NCI-H748 (cell line): ENCODE measurements at regions not wholly inside any gene's neighbourhood (a gene's known extent, or its start where the extent isn't known, plus 50 kb on each side); places are given as distances from the start of the nearest gene placed in this dataset.

Experiments used
- DNase-seq: peaks from one replicate; lab custom pipeline; 2025; ENCODE audit not compliant: unreplicated experiment; lab: John Stamatoyannopoulos, UW

DNA sequence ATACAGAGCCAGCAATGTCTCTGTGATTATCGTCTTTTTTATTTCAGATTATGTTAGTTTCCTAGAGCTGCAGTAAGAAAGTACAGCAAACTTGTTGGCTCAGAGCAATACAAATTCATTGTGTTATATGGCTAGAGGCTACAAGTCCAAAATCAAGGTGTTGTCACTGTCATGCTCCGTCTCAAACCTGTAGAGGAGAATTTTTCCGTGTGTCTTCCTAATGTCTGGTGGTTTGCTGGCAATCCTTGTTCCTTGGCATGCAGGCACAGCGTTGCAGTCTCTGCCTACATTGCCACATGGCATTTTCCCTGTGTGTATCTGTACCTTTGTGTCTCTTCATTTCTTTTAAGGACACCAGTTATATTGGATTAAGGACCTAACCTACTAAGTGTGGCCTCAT, 244.4 kb downstream of the LRRIQ3 start:
- no peak for DNase-seq

DNA sequence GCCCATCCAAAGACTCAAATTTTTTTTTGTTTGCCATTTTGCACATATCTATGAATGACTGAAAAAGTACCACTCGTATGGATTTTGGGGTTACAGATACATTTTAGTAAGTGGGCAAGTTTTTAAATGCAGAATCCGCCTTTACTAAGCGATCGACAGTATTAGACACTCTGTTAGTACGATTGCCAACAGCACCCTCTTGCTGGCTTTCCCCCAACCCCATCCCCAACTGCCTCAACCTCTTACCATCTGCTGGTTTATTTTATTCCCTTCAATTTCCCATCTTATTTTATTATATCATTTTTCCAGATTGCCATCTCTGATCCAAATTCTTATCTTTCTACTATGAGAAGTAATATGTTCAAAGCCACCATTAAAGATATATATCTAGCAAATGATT, 244.8 kb downstream of the LRRIQ3 start:
- no peak for DNase-seq

DNA sequence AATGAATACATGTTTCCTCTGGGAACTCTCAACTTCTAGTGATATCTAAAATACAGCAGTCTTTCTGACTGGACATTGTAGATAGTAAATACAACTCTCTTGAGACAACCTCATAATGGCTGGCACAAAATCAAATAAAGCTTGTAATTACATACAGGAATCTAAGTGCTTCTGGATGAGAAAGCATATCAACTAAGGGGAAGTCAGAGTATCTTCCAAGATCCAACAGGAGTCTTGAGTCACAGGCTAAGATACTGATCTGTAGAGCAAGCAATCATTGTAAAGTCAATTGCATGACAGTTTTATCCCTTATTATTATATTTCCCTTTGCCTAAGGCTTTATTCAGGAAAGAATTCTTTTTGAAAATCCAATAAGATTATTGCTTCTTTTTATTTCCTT, 249.9 kb downstream of the LRRIQ3 start:
- DNase-seq, result no peak

DNA sequence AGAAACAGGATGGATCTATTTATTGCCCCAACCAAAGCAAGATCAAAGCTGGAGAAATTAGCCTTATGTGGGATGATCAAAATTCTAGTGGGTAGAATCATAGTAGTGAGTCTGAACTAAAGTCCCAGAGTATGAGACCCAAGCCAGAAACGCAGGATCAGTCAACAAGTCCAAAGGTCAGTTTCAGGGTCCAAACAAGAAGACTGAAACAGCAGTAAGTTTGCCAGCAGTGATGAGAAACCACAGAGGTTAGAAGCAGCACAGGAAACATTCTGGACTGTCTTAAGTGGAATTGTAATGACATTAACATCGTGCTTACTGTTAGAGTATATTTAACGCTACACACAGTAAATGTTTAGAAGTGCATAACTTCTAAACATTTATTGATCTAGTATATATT, 251.0 kb downstream of the LRRIQ3 start:
- no peak for DNase-seq

DNA sequence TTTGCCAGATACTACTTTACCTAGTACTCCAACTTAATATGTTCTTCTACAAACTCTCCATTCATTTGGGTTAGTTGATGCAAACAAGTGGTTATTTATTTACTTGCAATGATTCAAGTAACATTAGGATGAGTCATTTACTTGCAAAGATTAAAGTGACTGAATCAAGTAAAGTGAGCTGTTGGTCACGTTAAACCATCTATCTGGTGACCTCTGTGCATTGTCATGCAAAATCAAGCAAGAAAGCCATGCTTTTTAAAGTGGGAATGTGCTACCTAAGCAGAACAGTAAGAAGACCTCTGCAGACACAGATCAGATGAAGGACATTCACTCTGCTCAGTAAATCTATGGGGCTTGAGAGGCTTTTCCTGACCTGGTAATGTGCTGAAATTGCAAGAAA, 254.7 kb downstream of the LRRIQ3 start:
- DNase-seq, result no peak

DNA sequence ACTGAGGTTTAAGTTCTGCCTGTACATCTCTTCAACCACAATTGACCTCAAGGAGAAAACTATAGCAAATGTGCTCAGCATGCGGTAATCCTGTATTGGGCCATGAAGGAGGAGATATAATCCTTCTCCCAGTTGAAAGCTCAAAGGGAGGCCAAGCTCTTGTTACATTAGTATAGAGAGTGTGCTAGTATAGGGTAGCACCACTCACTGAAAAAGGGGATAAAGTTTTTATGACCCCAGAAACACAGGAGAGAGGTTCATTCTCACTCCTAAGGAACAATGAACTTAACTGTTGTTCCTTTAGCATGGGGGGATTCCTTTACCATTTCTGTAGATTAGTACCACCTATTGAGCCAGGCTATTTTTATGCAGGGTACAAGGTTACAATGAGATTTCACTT, 267.7 kb downstream of the LRRIQ3 start:
- DNase-seq, result no peak

DNA sequence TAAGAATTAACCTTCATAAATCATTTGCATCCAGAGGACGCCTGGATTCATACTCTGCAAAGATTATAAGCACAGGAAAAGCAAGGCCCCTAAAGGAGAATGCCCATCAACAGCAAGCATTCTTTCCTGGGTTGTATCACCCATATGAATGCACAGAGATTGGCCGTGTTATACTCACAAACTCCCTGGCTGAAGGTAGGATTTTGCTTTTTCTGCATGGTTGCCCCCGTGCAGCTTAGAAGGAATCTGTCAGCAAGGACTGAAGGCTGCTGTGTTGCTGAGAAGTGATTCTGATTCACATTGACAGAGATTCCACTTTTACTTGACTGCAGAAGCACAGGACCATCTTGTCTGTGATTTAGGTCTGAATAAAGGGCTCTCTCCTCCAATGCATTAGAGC, 283.0 kb downstream of the LRRIQ3 start:
- no peak for DNase-seq

DNA sequence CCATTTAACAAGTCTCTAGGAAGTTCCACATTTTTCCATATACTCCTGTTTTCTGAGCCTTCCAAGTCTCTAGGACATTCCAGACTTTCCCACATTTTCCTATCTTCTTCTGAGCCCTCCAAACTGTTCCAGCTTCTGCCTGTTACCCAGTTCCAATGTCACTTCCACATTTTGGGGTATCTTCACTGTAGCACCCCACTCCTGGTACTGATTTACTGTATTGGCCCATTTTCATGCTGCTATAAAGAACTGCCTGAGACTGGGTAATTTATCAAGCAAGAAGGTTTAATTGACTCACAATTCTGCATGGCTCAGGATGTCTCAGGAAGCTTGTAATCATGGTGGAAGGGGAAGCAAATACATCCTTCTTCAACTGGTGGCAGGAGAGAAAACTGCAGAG, 285.0 kb downstream of the LRRIQ3 start:
- DNase-seq, result no peak

DNA sequence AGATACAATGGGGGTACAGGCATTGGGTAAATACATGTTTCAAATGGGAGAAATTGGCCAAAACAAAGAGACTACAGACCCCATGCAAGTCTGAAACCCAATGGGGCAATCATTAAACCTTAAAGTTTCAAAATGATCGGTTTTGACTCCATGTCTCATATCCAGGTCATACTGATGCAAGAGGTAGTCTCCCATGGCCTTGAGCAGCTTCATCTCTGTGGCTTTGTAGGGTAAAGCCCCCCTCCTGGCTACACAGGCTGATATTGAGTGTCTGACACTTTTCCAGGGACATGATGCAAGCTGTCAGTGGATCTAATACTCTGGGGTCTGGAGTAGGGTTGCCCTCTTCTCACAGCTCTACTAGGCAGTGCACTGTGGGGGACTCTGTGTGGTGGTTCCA, 286.1 kb downstream of the LRRIQ3 start:
- DNase-seq, result no peak

DNA sequence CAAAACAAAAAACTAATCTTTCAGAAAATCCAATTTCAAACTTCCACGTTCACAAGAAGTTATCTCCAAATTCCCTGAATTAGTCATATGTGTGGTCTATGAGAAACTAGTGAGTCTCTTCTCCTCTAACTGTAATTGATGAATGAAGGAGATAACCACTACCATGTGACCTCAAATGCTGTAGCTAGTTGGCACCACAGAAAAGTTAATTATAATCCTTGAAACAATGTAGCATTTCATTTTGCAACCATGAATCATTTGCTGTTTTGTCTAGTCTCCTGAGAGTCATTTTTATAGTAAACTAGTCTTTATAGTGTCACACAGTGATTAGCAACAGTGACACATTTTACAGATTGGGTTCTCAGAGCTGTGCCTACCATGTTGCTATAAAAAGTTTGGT, 287.5 kb downstream of the LRRIQ3 start:
- DNase-seq, result no peak

DNA sequence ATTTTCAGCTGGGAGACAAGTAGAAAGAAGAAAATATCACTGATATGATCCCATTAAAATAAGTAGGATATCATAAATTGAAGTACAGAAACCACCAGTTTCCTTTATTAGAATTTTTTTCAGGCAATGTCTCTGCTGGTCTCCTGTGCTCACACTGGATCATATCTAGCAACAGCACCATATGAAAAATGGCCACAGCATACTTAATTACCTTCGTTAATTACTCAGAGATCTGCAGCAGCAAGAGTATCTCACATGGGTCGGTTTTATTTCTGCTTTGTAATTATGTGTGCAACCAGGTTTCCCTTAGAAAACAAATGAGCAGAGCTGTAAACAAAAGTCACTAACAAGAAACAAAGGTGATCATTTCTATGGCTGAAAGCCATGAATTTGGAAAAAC, 287.9 kb downstream of the LRRIQ3 start:
- no peak for DNase-seq

DNA sequence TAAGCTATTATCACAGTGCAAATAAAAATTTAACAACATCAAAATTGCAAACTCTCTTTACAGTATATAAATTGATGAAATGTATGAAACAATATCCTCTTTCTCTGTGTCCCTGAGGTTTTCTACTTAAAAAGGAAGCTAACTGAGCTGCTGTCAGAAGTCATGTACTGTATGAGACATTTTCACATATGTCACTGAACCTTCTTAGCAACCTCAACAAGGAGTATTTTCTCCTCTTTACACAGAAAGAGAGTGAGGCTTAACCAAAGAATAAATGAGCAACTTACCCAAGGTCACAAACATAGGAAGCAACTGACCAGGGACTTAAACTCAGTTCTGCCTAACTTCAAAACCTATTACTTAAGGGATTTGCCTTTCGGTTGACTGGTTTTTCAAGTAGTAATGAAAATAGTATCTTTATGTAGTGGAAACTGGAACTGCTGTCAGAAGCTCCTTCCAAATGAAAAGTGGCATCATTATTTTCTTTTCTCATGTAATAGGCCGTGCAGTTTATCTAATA, 288.9 kb downstream of the LRRIQ3 start:
- DNase-seq, result no peak

DNA sequence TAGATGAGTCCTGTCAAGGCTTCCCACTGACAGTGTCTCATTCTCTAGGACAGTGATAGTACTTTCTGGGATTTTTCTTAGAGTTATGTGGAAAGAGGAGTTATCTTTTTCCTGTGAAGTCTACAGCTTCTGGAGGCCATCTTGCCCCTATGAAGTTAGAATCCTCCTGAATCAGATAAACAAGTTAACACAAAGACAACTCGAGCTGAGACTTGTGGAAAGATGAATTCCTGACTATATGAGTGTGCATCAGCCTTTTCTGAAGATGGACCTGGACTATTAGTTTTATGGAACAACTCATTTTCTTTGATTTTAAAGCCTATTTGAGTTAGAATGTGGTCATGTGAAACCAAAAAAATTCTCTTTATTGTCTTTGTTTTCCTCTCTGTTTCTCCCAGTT, 290.9 kb downstream of the LRRIQ3 start:
- DNase-seq, result no peak

DNA sequence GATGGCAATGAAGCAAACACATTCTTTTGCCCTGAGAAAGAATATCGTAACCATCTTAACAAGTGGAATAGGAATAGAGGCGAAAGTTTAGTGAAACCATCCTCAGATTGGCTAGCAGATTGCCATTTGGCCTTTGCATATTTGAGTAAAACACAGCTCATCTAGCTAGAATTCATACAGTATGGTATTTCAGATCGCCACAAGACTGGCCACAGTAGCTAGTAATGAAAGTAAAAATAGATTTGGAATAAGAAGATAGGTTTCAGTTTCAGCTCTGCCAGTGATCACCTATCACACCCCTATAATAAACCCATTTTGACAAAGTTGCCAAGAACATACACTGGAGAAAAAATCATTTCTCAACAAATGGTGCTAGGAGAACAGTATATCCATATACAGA, 294.9 kb downstream of the LRRIQ3 start:
- no peak for DNase-seq

DNA sequence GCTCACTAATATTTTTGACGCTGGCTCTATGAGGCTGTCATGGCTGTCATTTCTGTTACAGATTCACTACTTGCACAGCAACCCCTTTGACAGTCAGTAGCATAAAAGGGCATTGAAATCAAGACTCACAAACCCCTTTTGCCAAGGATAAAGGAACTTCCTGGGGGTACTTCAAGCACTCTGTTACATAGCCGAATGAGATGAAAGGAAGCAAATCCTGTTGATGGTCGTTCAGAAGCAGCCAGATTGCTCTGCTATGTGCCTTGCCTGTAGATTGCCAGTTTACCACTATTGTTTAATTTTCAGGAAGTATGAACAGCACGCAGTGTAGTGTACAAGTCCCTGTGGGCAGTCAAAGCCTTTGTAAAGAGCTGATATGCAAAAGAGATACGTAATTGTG, 296.2 kb downstream of the LRRIQ3 start:
- DNase-seq, result no peak

DNA sequence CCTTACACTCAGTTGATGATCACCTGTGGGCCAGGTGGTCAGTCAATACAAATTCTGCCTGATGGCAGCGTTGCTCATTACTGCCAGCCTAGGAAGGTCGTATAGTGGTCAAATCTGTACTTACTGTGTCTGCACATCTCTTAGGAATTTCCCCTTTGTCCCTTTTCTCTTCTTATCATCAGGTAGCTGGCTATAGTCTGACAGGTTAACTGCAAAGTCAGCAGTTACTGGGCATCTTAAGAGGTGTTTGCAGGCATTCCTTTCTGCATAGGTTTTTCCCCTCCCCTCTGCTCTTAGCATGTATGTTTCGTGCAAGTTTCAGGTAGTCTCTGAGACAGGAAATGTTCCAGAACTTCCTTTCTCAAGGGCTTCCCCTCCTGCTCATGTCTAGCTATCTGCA, 298.7 kb downstream of the LRRIQ3 start:
- DNase-seq, result no peak

DNA sequence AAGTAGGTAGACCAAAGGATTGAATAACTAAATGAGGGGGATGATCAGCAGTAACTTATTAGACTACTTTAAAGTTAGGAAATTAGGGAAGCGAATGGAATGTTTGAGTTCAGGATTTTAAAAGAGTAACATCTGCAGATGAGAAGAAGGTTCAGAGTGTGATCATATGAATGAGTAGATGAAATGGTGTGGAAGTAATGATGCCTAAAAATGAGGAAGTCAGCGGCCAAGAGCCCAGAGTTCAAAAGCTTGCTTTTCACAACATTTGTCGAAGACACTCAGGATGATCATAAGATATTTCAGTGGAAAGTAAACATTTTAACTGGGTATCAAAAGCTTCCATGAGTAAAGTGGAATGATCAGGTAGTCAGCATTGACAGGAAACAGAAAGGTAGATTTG, 299.4 kb downstream of the LRRIQ3 start:
- no peak for DNase-seq

DNA sequence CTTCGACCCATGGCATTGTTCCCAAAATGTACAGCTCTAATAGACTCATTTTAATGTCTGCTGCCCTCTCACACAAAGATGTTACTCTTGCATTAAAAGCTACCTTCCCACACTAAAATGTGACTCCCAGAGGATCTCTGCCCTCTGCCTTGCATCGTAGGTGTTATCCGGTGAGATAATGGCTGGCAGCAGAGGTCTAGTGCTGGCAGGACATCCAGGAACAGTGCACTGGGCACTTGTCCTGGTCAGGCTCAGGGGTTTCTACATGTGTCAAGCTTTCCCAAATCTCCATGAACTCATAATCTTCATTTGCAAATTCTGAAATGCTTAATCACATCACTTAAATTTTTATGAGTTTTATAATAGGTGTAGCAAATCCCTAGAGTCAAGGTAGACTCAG, 310.6 kb downstream of the LRRIQ3 start:
- DNase-seq, result no peak

DNA sequence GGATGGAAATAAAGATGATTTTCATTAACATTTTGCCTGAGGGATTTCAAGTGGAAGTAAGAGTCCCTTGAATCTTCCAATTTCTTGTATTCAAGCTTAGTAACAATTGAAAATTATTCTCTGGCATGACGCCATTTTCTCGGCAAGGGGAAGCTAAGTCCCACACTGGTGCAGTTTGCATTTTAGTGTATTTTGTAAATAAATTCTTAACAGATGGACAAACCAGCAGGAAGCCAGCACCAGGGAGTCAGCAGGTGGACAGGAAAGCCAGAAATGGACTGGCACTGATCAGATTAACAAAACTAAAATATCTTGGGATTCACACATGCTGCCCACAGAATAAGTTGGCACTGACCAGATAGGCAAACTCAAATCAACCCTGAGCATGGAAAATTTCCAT, 311.3 kb downstream of the LRRIQ3 start:
- DNase-seq, result peak; percentile 25

DNA sequence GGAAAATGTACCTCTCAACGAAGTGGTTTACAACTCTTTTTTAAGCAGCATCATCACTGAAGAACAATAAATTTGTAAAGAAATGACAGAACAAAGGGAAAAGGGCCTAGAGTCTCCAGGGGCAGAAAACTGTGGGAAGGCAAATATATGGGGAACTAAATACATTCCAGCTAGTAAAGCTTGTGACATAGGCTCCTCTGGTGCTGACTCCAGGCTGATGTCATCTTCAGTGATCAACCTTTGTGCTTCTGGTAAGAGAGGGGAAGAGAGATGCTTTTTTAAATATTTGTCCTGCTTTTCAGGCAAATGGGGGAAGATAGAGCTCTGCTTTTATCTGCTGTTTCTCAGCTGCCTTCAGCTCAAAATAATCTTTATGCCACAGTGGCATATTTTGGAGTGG, 323.2 kb downstream of the LRRIQ3 start:
- DNase-seq, result no peak

DNA sequence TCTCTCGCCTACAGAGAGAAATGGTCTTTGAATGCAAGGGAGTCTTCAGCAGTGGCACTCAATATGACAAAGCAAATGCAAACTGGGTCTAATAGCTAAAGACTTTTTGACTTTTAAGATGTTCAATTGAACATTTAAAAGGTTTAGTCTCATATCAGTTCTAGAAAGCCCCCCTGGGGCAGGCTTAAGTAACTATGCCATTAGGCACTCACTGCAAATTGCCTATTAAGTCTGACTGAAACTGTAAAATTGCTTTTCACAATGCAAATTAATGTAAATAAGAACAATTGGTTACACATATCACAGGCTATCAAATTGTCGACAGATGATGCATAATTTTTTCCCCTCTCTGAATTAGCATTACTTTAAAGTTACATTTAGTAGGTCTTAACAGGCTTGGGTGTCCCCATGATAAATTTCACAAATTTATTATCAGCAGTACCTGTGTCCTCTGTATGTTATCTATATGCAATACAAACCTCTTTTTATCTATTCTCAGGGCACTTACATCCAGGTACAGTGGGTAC, 329.1 kb downstream of the LRRIQ3 start:
- DNase-seq, result peak; percentile 20

DNA sequence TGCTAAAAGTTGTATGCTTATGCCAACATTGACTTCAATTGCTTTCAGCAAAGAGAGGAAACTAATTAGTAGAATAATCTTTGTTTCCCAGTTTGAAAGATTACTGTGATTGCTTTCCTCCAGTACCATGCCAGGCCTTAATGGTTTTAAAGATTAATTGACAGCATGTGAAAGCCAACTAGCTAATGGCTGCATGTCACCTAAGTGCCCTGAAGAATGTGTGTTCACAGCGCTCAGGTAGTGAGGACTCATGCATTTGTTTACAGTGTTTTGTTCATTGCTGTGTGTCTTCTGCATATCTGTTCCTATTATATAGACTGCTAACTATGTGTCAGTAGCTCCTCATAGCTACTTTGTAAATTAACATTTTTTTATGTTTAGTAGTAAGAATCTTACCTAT, 335.6 kb downstream of the LRRIQ3 start:
- peak; percentile 10 for DNase-seq

DNA sequence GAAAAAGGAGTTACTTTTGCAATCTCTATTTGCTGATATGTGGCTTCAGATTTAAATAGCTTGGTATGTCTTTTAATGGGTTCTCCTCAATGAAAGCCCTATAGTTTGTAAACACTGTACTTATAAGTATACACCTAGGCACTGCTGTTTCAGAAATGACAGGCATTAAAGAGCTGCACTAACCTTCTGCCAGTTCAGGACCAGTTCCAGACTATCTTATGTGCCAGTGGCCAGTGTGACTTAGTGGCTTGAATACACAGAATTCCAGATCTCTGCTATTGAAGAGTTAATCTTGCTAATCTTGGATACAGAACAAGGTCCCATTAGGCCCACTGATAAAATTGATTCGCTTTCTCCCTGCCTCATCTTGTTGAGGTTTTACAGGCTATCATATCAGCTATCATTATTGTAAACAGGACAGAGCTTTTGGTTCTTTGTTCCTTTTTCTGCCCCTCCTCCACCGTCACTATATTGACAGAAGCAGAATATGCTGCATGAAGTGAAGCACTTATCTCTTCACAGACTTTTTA, 337.5 kb downstream of the LRRIQ3 start:
- DNase-seq, result peak; percentile 45
